ENCODE measurements at regions not wholly inside any gene's neighbourhood (a gene's known extent, or its start where the extent isn't known, plus 50 kb on each side); places are given as distances from the start of the nearest gene placed in this dataset.

GRCh38 chr3:127388427-127388826 lies 100.6 kb upstream of the PRR20G start (continued):
- TF ChIP-seq USF1 (CRISPR knock-in tag; IDR thresholded peaks at IDR 0.05), result no peak

GRCh38 chr3:127387556-127388153 lies 99.8 kb upstream of the PRR20G start:
- H3K4me1 Mint-ChIP-seq, result peaks cover 4% of the 10 kb centered on the region
- no peak overlapping the region for H3K4me3 Mint-ChIP-seq
- H3K27me3 Mint-ChIP-seq (ENCODE audit: low read depth), result peaks cover 3% of the 10 kb centered on the region
- no peaks in the 10 kb centered on the region for H3K36me3 Mint-ChIP-seq
- no peak overlapping the region for H3K27ac Mint-ChIP-seq
- ChIA-PET CTCF (no interaction called here), POLR2A (no interaction called here)
- DNase-seq (ENCODE audit: low spot score) (no peak), ATAC-seq (no peak)
- TF ChIP-seq JUN (CRISPR knock-in tag; IDR thresholded peaks at IDR 0.05) (no peak), TEAD1 (CRISPR knock-in tag; IDR thresholded peaks at IDR 0.05) (no peak), FOXP1 (CRISPR knock-in tag; IDR thresholded peaks at IDR 0.05; ENCODE audit: borderline replicate concordance) (no peak), ETV6 (CRISPR knock-in tag; IDR thresholded peaks at IDR 0.05) (no peak), RELA (CRISPR knock-in tag; IDR thresholded peaks at IDR 0.05; ENCODE audit: borderline replicate concordance) (no peak), ATF3 (CRISPR knock-in tag; conservative IDR thresholded peaks at IDR 0.05) (no peak), ZNF121 (CRISPR knock-in tag; IDR thresholded peaks at IDR 0.05) (no peak), SOX15 (CRISPR knock-in tag; IDR thresholded peaks at IDR 0.05) (no peak), ATF1 (CRISPR knock-in tag; IDR thresholded peaks at IDR 0.05) (no peak), ESRRA (CRISPR knock-in tag; IDR thresholded peaks at IDR 0.05; ENCODE audit: borderline replicate concordance) (no peak), CTCF (IDR thresholded peaks at IDR 0.05) (no peak)
- H3K9me3 Mint-ChIP-seq, result peaks cover 6% of the 10 kb centered on the region

- H3K27me3 Mint-ChIP-seq (ENCODE audit: low read depth), result peaks cover 3% of the 10 kb centered on the region
- CTCF ChIA-PET, result no interaction called here
- no peak overlapping the region for H3K27ac Mint-ChIP-seq
- ATAC-seq (no peak), DNase-seq (ENCODE audit: low spot score) (no peak)
- TF ChIP-seq ZNF317 (CRISPR knock-in tag; IDR thresholded peaks at IDR 0.05; ENCODE audit: borderline replicate concordance, low read depth) (no peak), CBFB (CRISPR knock-in tag; IDR thresholded peaks at IDR 0.05; ENCODE audit: low read depth) (no peak), SOX15 (CRISPR knock-in tag; IDR thresholded peaks at IDR 0.05) (no peak), CREB1 (CRISPR knock-in tag; IDR thresholded peaks at IDR 0.05) (no peak), NFE2L1 (CRISPR knock-in tag; IDR thresholded peaks at IDR 0.05) (no peak), E2F5 (CRISPR knock-in tag; IDR thresholded peaks at IDR 0.05) (no peak), TP53 (CRISPR knock-in tag; IDR thresholded peaks at IDR 0.05) (no peak), ERG (CRISPR knock-in tag; IDR thresholded peaks at IDR 0.05) (no peak), PRRX2 (CRISPR knock-in tag; IDR thresholded peaks at IDR 0.05) (no peak)
- H3K9me3 Mint-ChIP-seq, result peaks cover 7% of the 10 kb centered on the region
- no peaks in the 10 kb centered on the region for H3K36me3 Mint-ChIP-seq
- H3K4me1 Mint-ChIP-seq, result peaks cover 4% of the 10 kb centered on the region
- POLR2A ChIA-PET, result no interaction called here
- no peak overlapping the region for H3K4me3 Mint-ChIP-seq
Measured at GRCh38 chr3:127387119-127387518, 99.3 kb upstream of the PRR20G start.

Measured in WTC11 (cell line).